ENCODE measurements at regions not wholly inside any gene's neighbourhood (a gene's known extent, or its start where the extent isn't known, plus 50 kb on each side); places are given as distances from the start of the nearest gene placed in this dataset.

GRCh38 chr1:219119839-219120238 lies 53.8 kb upstream of the LYPLAL1 start (continued):
- TF ChIP-seq, protein P1, sequence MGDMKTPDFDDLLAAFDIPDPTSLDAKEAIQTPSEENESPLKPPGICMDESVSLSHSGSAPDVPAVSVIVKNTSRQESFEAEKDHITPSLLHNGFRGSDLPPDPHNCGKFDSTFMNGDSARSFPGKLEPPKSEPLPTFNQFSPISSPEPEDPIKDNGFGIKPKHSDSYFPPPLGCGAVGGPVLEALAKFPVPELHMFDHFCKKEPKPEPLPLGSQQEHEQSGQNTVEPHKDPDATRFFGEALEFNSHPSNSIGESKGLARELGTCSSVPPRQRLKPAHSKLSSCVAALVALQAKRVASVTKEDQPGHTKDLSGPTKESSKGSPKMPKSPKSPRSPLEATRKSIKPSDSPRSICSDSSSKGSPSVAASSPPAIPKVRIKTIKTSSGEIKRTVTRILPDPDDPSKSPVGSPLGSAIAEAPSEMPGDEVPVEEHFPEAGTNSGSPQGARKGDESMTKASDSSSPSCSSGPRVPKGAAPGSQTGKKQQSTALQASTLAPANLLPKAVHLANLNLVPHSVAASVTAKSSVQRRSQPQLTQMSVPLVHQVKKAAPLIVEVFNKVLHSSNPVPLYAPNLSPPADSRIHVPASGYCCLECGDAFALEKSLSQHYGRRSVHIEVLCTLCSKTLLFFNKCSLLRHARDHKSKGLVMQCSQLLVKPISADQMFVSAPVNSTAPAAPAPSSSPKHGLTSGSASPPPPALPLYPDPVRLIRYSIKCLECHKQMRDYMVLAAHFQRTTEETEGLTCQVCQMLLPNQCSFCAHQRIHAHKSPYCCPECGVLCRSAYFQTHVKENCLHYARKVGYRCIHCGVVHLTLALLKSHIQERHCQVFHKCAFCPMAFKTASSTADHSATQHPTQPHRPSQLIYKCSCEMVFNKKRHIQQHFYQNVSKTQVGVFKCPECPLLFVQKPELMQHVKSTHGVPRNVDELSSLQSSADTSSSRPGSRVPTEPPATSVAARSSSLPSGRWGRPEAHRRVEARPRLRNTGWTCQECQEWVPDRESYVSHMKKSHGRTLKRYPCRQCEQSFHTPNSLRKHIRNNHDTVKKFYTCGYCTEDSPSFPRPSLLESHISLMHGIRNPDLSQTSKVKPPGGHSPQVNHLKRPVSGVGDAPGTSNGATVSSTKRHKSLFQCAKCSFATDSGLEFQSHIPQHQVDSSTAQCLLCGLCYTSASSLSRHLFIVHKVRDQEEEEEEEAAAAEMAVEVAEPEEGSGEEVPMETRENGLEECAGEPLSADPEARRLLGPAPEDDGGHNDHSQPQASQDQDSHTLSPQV (IDR thresholded peaks at IDR 0.05): no peak
- TF ChIP-seq, protein P2, sequence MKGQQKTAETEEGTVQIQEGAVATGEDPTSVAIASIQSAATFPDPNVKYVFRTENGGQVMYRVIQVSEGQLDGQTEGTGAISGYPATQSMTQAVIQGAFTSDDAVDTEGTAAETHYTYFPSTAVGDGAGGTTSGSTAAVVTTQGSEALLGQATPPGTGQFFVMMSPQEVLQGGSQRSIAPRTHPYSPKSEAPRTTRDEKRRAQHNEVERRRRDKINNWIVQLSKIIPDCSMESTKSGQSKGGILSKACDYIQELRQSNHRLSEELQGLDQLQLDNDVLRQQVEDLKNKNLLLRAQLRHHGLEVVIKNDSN (IDR thresholded peaks at IDR 0.05; ENCODE audit: borderline replicate concordance, extremely low read length, insufficient read depth, low read depth, low read length): no peak
- TF ChIP-seq MEF2A (IDR thresholded peaks at IDR 0.05; ENCODE audit: insufficient read depth, low read depth, low read length): no peak

DNA sequence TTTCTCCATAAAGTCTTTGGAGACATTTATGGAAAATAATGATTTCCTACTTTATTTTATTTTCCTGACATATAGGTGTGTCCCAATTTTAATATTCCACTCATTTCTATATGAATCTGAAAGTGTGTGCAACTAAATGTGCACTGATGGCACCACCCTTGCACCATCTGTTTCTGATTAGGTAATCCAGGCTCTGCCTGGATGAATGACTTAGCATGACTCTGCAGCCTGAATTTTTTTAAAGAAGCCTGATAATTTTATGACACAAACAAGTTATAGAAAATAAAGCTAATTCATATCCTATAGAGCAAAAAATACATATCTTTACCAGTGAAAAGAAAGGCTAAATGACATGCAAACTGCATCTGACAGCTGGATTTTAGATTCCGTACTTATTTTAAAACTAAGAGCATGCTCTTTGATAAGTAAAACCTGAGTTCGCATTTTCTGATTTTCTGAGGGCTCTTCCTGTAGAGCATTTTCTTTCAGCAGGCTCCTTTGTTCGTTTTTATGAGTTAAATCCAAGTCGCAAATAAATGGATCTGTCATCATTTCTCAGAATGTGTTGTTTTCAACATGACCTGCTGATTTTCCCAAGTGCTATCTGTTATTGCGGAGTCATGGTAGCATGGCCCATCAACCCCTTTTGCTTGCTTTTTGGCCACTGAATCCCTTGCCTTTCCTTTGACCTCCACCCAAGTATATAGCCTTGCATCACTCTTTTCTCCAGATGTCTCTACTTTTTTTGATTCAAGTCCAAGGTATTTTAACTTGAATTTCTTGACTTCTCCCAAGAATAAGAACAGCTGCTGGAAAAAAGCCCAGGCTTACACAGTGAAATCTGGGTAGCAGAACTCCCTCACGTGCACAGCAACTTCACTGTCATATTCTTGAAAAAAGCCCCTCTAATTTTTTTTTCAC lies 52.8 kb upstream of the LYPLAL1 start:
- no peaks in the 10 kb centered on the region for H3K79me2 ChIP-seq (ENCODE audit: control insufficient read depth, insufficient read depth, low read length)
- 68% methylated on average over 6 of the region's 6 CpGs for WGBS (ENCODE audit: insufficient coverage, insufficient replicate concordance, low lambda C conversion rate, missing lambda C conversion rate)
- ChIA-PET POLR2A (no interaction called here), RAD21 (ENCODE audit: unreplicated experiment) (no interaction called here), CTCF (no interaction called here), SMC1A (ENCODE audit: uncharacterized antibody, unreplicated experiment) (no interaction called here)
- H3K36me3 ChIP-seq (ENCODE audit: control insufficient read depth in 2 of 2, insufficient read depth in 2 of 2, low read length in 1 of 2): no peaks in the 10 kb centered on the region
- H4K20me1 ChIP-seq (ENCODE audit: control insufficient read depth, insufficient read depth): no peaks in the 10 kb centered on the region
- no peak overlapping the region for H3K4me3 ChIP-seq
- no peak overlapping the region for H2AFZ ChIP-seq (ENCODE audit: control insufficient read depth, low read depth, low read length)
- DNase-seq (ENCODE audit: low read depth, low spot score): no peak
- in situ Hi-C loops (cut with MboI) (no loop called here), intact Hi-C loops (cut with micrococcal nuclease; ENCODE audit: unreplicated experiment) (no loop called here)
- H3K27me3 ChIP-seq (replicated peaks in 1 of 2; ENCODE audit: control insufficient read depth in 2 of 2, insufficient read depth in 2 of 2, low read length in 1 of 2): no peaks in the 10 kb centered on the region
- no peaks in the 10 kb centered on the region for H3K9me3 ChIP-seq (replicated peaks; ENCODE audit: control insufficient read depth, insufficient read depth, low read length)
- no peak overlapping the region for H3K9ac ChIP-seq (ENCODE audit: control insufficient read depth, insufficient read depth, low read length)
- FAIRE-seq: no peak
- H3K4me1 ChIP-seq (ENCODE audit: control insufficient read depth, insufficient read depth, low read length): no peaks in the 10 kb centered on the region
- ATAC-seq: no peak
- no peak overlapping the region for H3K4me2 ChIP-seq (ENCODE audit: control insufficient read depth, insufficient read depth)
- no peak overlapping the region for H3K27ac ChIP-seq (ENCODE audit: control insufficient read depth, insufficient read depth)
- no TSS peak for BruUV-seq (replicated peaks)
- TF ChIP-seq RCOR1 (conservative IDR thresholded peaks at IDR 0.05; ENCODE audit: low read depth, low read length) (no peak), ZBTB40 (IDR thresholded peaks at IDR 0.05; ENCODE audit: borderline replicate concordance) (no peak), TCF3 (IDR thresholded peaks at IDR 0.05; ENCODE audit: borderline replicate concordance, insufficient read depth, low read depth, low read length) (no peak), BACH1 (IDR thresholded peaks at IDR 0.05; ENCODE audit: borderline replicate concordance) (no peak), NFXL1 (IDR thresholded peaks at IDR 0.05; ENCODE audit: borderline replicate concordance) (no peak), POLR2AphosphoS2 (IDR thresholded peaks at IDR 0.05; ENCODE audit: low read depth, low read length) (no peak), FOXM1 (IDR thresholded peaks at IDR 0.05; ENCODE audit: low read depth, low read length) (no peak), MYB (IDR thresholded peaks at IDR 0.05; ENCODE audit: borderline replicate concordance, low read depth, low read length) (no peak), ESRRA (IDR thresholded peaks at IDR 0.05; ENCODE audit: low read length) (no peak)

Data from GM12878 (cell line).